Activated naive CD8-positive, alpha-beta T cell treated with anti-CD3 and anti-CD28 coated beads for 36 hours (primary cell): ENCODE measurements at regions not wholly inside any gene's neighbourhood (a gene's known extent, or its start where the extent isn't known, plus 50 kb on each side); places are given as distances from the start of the nearest gene placed in this dataset.
"Not testable (repeated sequence)": the region's sequence is repeated elsewhere in the genome, so short reads cannot be mapped to it uniquely, and the experiment has no call there.

Source experiments
- DNase-seq: peaks from one replicate; pipeline ENCODE4 v3.0.0; 2021
- H3K27ac Mint-ChIP-seq: one replicate; pipeline ENCODE4 v1.8.0; 2022; ENCODE audit warnings: mild to moderate bottlenecking, moderate library complexity, mixed read lengths
- H3K27me3 Mint-ChIP-seq: one replicate; pipeline ENCODE4 v1.8.0; 2022; ENCODE audit warnings: mild to moderate bottlenecking, mixed read lengths
- H3K36me3 Mint-ChIP-seq: one replicate; pipeline ENCODE4 v1.8.0; 2021; ENCODE audit warnings: mild to moderate bottlenecking, mixed read lengths
- H3K4me1 Mint-ChIP-seq: one replicate; pipeline ENCODE4 v1.8.0; 2021; ENCODE audit warnings: mixed read lengths
- H3K4me3 Mint-ChIP-seq: one replicate; pipeline ENCODE4 v1.8.0; 2022; ENCODE audit warnings: mild to moderate bottlenecking, moderate library complexity, mixed read lengths
- H3K9me3 Mint-ChIP-seq: one replicate; pipeline ENCODE4 v1.8.0; 2022; ENCODE audit warnings: mixed read lengths

DNA sequence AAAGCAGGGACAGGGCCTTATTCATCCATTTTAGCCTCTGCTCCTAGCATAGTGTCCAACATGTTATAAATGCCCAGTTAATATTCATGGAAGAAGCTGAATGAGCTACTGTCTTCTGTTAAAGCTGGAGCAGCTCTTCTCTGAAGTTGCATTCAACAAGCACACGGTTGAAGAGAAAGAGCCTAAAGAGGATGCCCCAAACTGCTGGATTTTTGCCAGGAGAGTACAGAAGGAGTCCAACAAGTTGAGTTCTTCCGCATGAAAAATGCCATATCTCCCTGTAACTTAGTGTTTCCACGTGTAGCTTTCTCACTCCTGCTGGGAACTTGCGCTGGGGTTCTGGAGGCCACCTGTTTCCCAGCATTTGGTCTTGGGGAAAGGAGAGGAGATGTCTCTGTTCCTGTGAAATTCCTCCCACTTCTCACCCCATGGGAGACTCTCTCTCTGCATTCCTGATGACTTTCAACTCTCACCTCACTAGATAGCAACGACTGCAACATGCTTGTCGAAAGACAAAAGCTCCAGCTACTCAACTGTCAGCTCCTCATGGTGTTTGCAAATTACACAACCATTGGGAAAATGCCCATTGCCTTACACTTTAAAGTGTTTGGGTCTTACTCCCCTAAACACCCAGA lies 122.8 kb downstream of the KIF4B start:
- DNase-seq, result no peak
- no peaks in the 10 kb centered on the region for H3K36me3 Mint-ChIP-seq
- no peak overlapping the region for H3K27ac Mint-ChIP-seq
- H3K4me3 Mint-ChIP-seq, result no peak overlapping the region
- no peaks in the 10 kb centered on the region for H3K4me1 Mint-ChIP-seq
- H3K9me3 Mint-ChIP-seq, result no peaks in the 10 kb centered on the region
- peaks cover 33% of the 10 kb centered on the region for H3K27me3 Mint-ChIP-seq

- no peaks in the 10 kb centered on the region for H3K36me3 Mint-ChIP-seq
- no peaks in the 10 kb centered on the region for H3K9me3 Mint-ChIP-seq
- no peak overlapping the region for H3K27ac Mint-ChIP-seq
- no peak overlapping the region for H3K4me3 Mint-ChIP-seq
- peaks cover 28% of the 10 kb centered on the region for H3K27me3 Mint-ChIP-seq
- DNase-seq, result no peak
- no peaks in the 10 kb centered on the region for H3K4me1 Mint-ChIP-seq
Measured at GRCh38 chr5:155137683-155138082, 124.1 kb downstream of the KIF4B start.

GRCh38 chr5:155140646-155141045 lies 127.1 kb downstream of the KIF4B start:
- no peaks in the 10 kb centered on the region for H3K9me3 Mint-ChIP-seq

DNA sequence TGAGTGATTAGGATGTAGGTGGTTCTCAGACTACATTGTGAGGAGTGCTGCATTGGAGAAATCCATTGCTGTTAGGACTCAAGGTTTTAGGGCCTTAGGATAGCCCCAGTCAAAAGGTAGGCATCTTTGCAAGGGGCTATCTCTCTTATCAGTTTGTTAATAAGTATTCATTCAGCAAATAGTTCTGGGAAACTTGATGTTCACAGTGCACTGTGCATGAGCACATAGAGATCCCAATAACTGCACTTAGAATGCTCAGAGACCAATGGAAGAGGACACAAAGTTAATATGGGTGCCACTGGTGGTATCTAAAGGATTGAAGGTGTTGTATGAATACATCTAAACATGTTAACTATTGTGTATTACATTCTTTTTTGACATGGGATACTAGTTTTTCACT lies 131.4 kb downstream of the KIF4B start:
- Mint-ChIP-seq H3K36me3 (no peaks in the 10 kb centered on the region), H3K27me3 (peaks cover 15% of the 10 kb centered on the region), H3K9me3 (no peaks in the 10 kb centered on the region), H3K27ac (no peak overlapping the region), H3K4me1 (no peaks in the 10 kb centered on the region), H3K4me3 (no peak overlapping the region)
- DNase-seq, result no peak

More at GRCh38 chr5:155140646-155141045, 127.1 kb downstream of the KIF4B start:
- Mint-ChIP-seq H3K36me3 (no peaks in the 10 kb centered on the region), H3K27ac (no peak overlapping the region), H3K4me1 (no peaks in the 10 kb centered on the region), H3K27me3 (peaks cover 33% of the 10 kb centered on the region), H3K4me3 (no peak overlapping the region)
- no peak for DNase-seq

- no peaks in the 10 kb centered on the region for H3K9me3 Mint-ChIP-seq
- peaks cover 15% of the 10 kb centered on the region for H3K27me3 Mint-ChIP-seq
- H3K27ac Mint-ChIP-seq, result no peak overlapping the region
- no peaks in the 10 kb centered on the region for H3K36me3 Mint-ChIP-seq
- H3K4me1 Mint-ChIP-seq, result peaks cover 4% of the 10 kb centered on the region
- H3K4me3 Mint-ChIP-seq, result no peak overlapping the region
- no peak for DNase-seq
Measured at GRCh38 chr5:155147222-155147621, 133.7 kb downstream of the KIF4B start.

DNA sequence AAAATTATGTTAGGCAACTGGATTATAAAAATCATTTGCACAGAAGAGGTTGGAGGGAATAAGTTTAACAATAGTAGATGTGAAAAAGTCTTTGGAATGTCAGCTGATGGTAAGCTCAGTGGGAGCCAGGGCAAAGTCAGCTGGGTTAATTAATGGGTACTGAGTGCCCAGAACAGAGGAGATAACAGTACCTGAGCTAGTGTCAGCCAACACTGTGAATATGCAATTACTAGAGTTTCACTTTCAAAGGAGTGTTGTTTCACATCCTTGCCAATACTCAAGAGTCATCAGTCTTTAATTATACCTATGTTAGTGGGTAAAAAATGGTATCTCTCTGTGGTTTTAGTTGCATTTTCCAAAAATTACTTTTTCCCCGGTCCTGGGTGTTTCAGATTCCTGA lies 135.1 kb downstream of the KIF4B start:
- H3K4me1 Mint-ChIP-seq, result peaks cover 4% of the 10 kb centered on the region

GRCh38 chr5:155150012-155150411 lies 136.5 kb downstream of the KIF4B start:
- no peak for DNase-seq
- Mint-ChIP-seq H3K27me3 (peaks cover 15% of the 10 kb centered on the region), H3K27ac (no peak overlapping the region), H3K4me3 (no peak overlapping the region), H3K9me3 (no peaks in the 10 kb centered on the region), H3K36me3 (no peaks in the 10 kb centered on the region), H3K4me1 (peaks cover 4% of the 10 kb centered on the region)

More for the DNA sequence above, 135.1 kb downstream of the KIF4B start:
- Mint-ChIP-seq H3K27ac (no peak overlapping the region), H3K36me3 (no peaks in the 10 kb centered on the region), H3K27me3 (peaks cover 15% of the 10 kb centered on the region), H3K4me3 (no peak overlapping the region), H3K9me3 (no peaks in the 10 kb centered on the region)
- DNase-seq, result no peak

DNA sequence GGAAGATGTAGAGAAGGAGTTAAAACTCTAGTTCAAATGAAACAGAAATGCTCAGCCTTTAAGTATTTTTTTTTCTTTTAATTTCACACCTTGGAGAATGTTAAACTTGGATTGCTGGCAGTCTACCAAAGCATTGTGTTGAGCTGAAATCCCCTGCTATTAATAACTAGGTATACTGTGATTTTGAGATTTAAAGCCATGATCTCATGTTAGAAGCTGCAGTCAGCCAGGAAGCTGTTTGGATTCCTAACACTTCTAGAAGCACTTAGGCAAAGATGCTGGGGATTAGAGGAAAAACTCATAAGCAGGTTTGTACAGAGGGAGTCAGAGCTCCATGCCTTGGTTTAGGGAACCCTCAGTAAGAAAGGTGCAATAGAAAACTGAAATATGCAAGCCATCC lies 141.4 kb downstream of the KIF4B start:
- no peak overlapping the region for H3K27ac Mint-ChIP-seq
- H3K36me3 Mint-ChIP-seq, result no peaks in the 10 kb centered on the region
- no peak for DNase-seq
- peaks cover 4% of the 10 kb centered on the region for H3K4me1 Mint-ChIP-seq
- no peaks in the 10 kb centered on the region for H3K27me3 Mint-ChIP-seq
- H3K4me3 Mint-ChIP-seq, result no peak overlapping the region
- no peaks in the 10 kb centered on the region for H3K9me3 Mint-ChIP-seq

DNA sequence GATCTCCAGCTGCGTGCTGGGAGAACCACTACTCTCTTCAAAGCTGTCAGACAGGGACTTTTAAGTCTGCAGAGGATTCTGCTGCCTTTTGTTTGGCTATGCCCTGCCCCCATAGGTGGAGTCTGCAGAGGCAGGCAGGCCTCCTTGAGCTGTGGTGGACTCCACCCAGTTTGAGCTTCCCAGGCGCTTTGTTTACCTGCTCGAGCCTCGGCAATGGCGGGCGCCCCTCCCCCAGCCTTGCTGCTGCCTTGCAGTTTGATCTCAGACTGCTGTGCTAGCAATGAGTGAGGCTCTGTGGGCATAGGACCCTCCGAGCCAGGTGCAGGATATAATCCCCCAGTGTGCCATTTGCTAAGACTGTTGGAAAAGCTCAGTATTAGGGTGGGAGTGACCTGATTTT lies 149.5 kb downstream of the KIF4B start:
- H3K27me3 Mint-ChIP-seq, H3K27ac Mint-ChIP-seq, DNase-seq, H3K9me3 Mint-ChIP-seq, H3K4me1 Mint-ChIP-seq, H3K36me3 Mint-ChIP-seq, H3K4me3 Mint-ChIP-seq: not testable (repeated sequence)

GRCh38 chr5:155167736-155168135 lies 154.2 kb downstream of the KIF4B start:
- peaks cover 11% of the 10 kb centered on the region for H3K9me3 Mint-ChIP-seq
- no peaks in the 10 kb centered on the region for H3K4me1 Mint-ChIP-seq
- no peak overlapping the region for H3K27ac Mint-ChIP-seq
- H3K27me3 Mint-ChIP-seq, result peaks cover 9% of the 10 kb centered on the region
- no peaks in the 10 kb centered on the region for H3K36me3 Mint-ChIP-seq
- DNase-seq, result no peak
- no peak overlapping the region for H3K4me3 Mint-ChIP-seq

DNA sequence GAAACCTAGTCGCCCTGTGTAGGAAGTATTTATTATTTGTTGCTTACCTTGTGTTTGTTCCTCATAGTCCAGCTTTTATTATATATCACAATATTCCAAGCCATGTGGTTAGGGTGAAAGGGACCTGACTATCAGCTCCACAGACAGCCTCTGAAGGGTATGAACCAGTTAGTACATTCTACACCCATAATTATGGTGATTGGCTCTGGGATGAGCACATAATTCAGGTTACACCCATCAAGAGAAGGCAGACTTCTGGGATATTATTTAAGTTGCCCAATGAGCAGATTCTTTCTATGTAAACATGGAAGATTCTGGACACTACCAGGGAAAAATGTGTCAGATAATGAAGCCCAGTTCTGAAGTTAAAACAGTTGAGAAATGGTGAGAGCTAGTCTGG lies 168.0 kb downstream of the KIF4B start:
- Mint-ChIP-seq H3K4me3 (no peak overlapping the region), H3K4me1 (no peaks in the 10 kb centered on the region), H3K27me3 (no peaks in the 10 kb centered on the region), H3K27ac (no peak overlapping the region), H3K9me3 (peaks cover 12% of the 10 kb centered on the region), H3K36me3 (no peaks in the 10 kb centered on the region)
- no peak for DNase-seq

DNA sequence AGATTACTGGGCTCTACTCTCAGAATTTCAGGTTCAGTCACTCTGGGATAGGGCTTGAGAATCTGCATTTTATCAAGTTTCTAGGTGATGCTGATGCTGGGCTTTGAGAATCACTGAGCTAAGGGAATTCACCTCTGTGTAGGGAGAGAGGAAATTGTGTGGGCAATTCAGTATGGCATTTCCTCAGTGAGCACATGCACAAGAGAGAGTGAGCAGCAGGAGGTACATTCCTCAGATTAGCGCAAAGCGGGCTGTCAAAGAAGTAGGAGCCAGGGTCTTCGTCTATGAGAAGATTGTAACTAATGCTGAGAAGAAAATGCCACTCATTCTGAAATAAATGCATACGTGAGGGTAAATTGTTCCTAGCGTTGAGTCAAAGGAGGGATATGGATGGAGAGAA lies 175.9 kb downstream of the KIF4B start:
- no peaks in the 10 kb centered on the region for H3K36me3 Mint-ChIP-seq

DNA sequence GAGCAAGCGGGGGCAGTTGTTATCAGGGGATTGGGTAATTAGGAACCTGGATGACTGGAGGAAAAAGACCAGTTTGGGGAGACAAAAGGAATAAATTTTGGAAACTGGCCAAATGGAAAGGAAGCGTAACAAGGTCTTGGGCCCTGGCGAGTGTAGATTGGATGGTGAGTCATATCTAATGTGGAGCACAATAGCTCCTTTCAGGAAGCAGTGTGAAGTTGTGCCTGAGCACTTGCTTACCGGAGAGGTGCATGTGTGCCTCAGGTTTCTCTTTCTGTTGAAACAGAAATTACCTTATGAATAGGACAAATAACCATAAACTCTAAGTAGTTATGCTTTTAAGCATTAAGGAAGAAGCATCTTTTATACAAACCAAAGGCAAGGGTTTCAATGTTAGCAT lies 176.4 kb downstream of the KIF4B start:
- H3K4me3 Mint-ChIP-seq, result no peak overlapping the region
- H3K27ac Mint-ChIP-seq, result no peak overlapping the region
- DNase-seq, result no peak
- no peaks in the 10 kb centered on the region for H3K36me3 Mint-ChIP-seq
- H3K27me3 Mint-ChIP-seq, result peaks cover 3% of the 10 kb centered on the region
- H3K4me1 Mint-ChIP-seq, result no peaks in the 10 kb centered on the region
- peaks cover 13% of the 10 kb centered on the region for H3K9me3 Mint-ChIP-seq

More for the DNA sequence above, 175.9 kb downstream of the KIF4B start:
- Mint-ChIP-seq H3K4me3 (no peak overlapping the region), H3K4me1 (no peaks in the 10 kb centered on the region), H3K27me3 (peaks cover 3% of the 10 kb centered on the region), H3K27ac (no peak overlapping the region), H3K9me3 (peaks cover 13% of the 10 kb centered on the region)
- DNase-seq, result no peak

- no peaks in the 10 kb centered on the region for H3K36me3 Mint-ChIP-seq
- H3K27ac Mint-ChIP-seq, result no peak overlapping the region
- no peak for DNase-seq
- no peaks in the 10 kb centered on the region for H3K27me3 Mint-ChIP-seq
- no peak overlapping the region for H3K4me3 Mint-ChIP-seq
- H3K9me3 Mint-ChIP-seq, result peaks cover 2% of the 10 kb centered on the region
- H3K4me1 Mint-ChIP-seq, result no peaks in the 10 kb centered on the region
Measured at GRCh38 chr5:155193029-155193428, 179.5 kb downstream of the KIF4B start.

DNA sequence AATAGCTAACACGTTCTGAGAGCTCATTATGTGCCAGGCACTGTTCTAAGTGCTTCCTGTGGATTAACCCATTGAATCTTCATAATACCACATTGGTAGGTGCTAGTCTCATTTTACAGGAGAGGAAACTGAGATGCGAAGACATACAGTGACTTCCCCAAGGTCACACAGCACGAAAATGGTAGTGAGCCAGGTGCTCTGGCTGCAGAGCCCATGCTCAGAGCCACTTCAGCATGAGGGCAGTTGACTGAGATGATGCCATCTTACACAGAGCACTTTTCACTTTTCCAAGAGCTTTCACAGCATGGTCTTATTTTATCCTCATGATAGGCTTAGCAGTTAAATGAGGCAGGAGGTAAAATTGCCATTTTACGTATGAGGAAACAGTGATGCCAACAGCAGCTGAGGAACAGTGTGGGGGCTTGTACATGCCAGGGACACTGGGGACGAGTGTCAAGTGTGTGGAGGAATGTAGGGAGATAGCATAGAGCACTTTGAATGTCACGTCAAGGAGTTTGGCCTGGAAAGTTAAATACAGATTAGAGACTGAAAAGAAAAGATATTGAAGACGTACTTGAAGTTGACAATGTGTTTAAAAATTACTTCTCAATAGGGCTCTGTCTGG lies 180.0 kb downstream of the KIF4B start:
- no peak for DNase-seq
- Mint-ChIP-seq H3K9me3 (no peaks in the 10 kb centered on the region), H3K27me3 (no peaks in the 10 kb centered on the region), H3K36me3 (no peaks in the 10 kb centered on the region), H3K4me3 (no peak overlapping the region), H3K27ac (no peak overlapping the region), H3K4me1 (no peaks in the 10 kb centered on the region)

GRCh38 chr5:155200608-155201007 lies 187.1 kb downstream of the KIF4B start:
- no peak for DNase-seq
- no peaks in the 10 kb centered on the region for H3K9me3 Mint-ChIP-seq
- H3K4me3 Mint-ChIP-seq, result no peak overlapping the region

More at GRCh38 chr5:155200608-155201007, 187.1 kb downstream of the KIF4B start:
- Mint-ChIP-seq H3K36me3 (no peaks in the 10 kb centered on the region), H3K27ac (no peak overlapping the region), H3K27me3 (no peaks in the 10 kb centered on the region), H3K4me1 (no peaks in the 10 kb centered on the region)
